ENCODE measurements at regions not wholly inside any gene's neighbourhood (a gene's known extent, or its start where the extent isn't known, plus 50 kb on each side); places are given as distances from the start of the nearest gene placed in this dataset.

- no peak for TF ChIP-seq TCF12 (IDR thresholded peaks at IDR 0.05; ENCODE audit: low read depth)
- no peak for TF ChIP-seq MAX (IDR thresholded peaks at IDR 0.05)
- no peak for TF ChIP-seq YY1 (IDR thresholded peaks at IDR 0.05; ENCODE audit: low read depth)
- TF ChIP-seq ZBTB7A (IDR thresholded peaks at IDR 0.05; ENCODE audit: low read depth), result no peak
- TF ChIP-seq RAD21 (IDR thresholded peaks at IDR 0.05; ENCODE audit: low read depth), result no peak
- no peak for TF ChIP-seq TAF1 (IDR thresholded peaks at IDR 0.05; ENCODE audit: low read depth)
- no peak for TF ChIP-seq REST (IDR thresholded peaks at IDR 0.05; ENCODE audit: low read depth)
- TF ChIP-seq EP300 (IDR thresholded peaks at IDR 0.05; ENCODE audit: borderline replicate concordance), result no peak
- TF ChIP-seq NFIC (IDR thresholded peaks at IDR 0.05), result no peak
- TF ChIP-seq FOXM1 (IDR thresholded peaks at IDR 0.05; ENCODE audit: borderline replicate concordance, low read depth), result no peak
- no peak for TF ChIP-seq CEBPB (IDR thresholded peaks at IDR 0.05)
These were observed 338.8 kb downstream of the EPM2A start for GRCh38 chr6:145396499-145396898.
